Hepatocyte (in vitro differentiated cells): ENCODE measurements at regions not wholly inside any gene's neighbourhood (a gene's known extent, or its start where the extent isn't known, plus 50 kb on each side); places are given as distances from the start of the nearest gene placed in this dataset.

Experiments used
- DNase-seq: peaks from one replicate; pipeline ENCODE4 v3.0.0-alpha.2; 2016; ENCODE audit warnings: low spot score
- H2AFZ ChIP-seq: fragments of 200-600 bp; sonication (generic); 2 replicates; pipeline ENCODE4 v1.6.0; 2016; ENCODE audit warnings: antibody characterized with exemption, mild to moderate bottlenecking
- H3K27ac ChIP-seq: fragments of 200-600 bp; sonication (generic); 2 replicates; pipeline ENCODE4 v1.5.1; 2016; ENCODE audit warnings: mild to moderate bottlenecking
- H3K27me3 ChIP-seq: fragments of 200-600 bp; sonication (generic); 2 replicates; pipeline ENCODE4 v1.6.1; 2016
- H3K36me3 ChIP-seq: fragments of 200-600 bp; sonication (generic); replicated peaks from 2 replicates; pipeline ENCODE4 v1.5.1; 2016; ENCODE audit warnings: low read depth; ENCODE audit not compliant: insufficient read depth
- H3K4me1 ChIP-seq: fragments of 200-600 bp; sonication (generic); 2 replicates; pipeline ENCODE4 v1.5.1; 2016; ENCODE audit warnings: mild to moderate bottlenecking, moderate library complexity; ENCODE audit not compliant: insufficient read depth
- H3K4me2 ChIP-seq: fragments of 200-600 bp; sonication (generic); 2 replicates; pipeline ENCODE4 v1.6.0; 2016
- H3K4me3 ChIP-seq: fragments of 200-600 bp; sonication (generic); 2 replicates; pipeline ENCODE4 v1.5.1; 2016; ENCODE audit warnings: mild to moderate bottlenecking
- H3K79me2 ChIP-seq: fragments of 200-600 bp; sonication (generic); 2 replicates; pipeline ENCODE4 v1.6.0; 2017; ENCODE audit warnings: mild to moderate bottlenecking
- H3K9me2 ChIP-seq: fragments of 200-600 bp; sonication (generic); replicated peaks from 2 replicates; pipeline ENCODE4 v1.6.0; 2017; ENCODE audit warnings: mild to moderate bottlenecking; ENCODE audit not compliant: insufficient read depth
- H3K9me3 ChIP-seq: fragments of 200-600 bp; sonication (generic); 2 replicates; pipeline ENCODE4 v1.5.1; 2016; ENCODE audit warnings: low read depth, mild to moderate bottlenecking
- H4K20me1 ChIP-seq: fragments of 200-600 bp; sonication (generic); 2 replicates; pipeline ENCODE4 v1.6.0; 2016; ENCODE audit warnings: mild to moderate bottlenecking; ENCODE audit not compliant: insufficient read depth, poor library complexity, severe bottlenecking
- EZH2 ChIP-seq: fragments of 200-600 bp; sonication (generic); IDR thresholded peaks from 2 replicates; pipeline ENCODE4 v1.6.1; 2016; ENCODE audit warnings: antibody characterized with exemption, mild to moderate bottlenecking, borderline replicate concordance
- EZH2phosphoT487 ChIP-seq: fragments of 200-600 bp; sonication (generic); IDR thresholded peaks from one replicate; pipeline ENCODE4 v1.6.1; 2018; ENCODE audit warnings: antibody characterized with exemption, mild to moderate bottlenecking, low read depth, moderate library complexity; ENCODE audit not compliant: unreplicated experiment, severe bottlenecking
- WGBS: methylation state at CpG from one replicate; pipeline ENCODE4 v1.1.6; 2016; ENCODE audit warnings: low lambda C conversion rate; ENCODE audit errors: missing lambda C conversion rate; 5-methylcytosine and 5-hydroxymethylcytosine counted together
- TF ChIP-seq, protein P1 (sequence below): fragments of 200-600 bp; sonication (generic); IDR thresholded peaks from 2 replicates; pipeline ENCODE4 v1.5.1; 2016; ENCODE audit warnings: antibody characterized with exemption, mild to moderate bottlenecking; ENCODE audit not compliant: poor library complexity

DNA sequence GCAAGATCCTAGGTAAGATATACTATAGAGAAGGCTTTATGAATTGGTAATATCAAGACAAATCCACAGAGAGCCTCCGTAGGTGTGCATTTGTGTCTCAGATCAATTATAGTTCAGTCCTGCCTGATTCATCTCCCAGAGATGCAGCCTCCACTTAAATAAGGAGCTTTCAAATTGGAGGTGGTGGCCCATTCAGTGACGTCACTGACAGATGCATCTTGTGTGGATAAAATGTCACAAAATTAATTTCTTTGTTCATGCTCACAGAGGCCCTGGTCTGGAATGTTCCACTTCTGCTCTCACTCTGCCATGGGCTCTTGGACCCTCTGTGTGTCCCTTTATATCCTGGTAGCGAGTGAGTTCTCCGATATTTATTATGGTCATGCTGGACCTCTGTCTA, 157.1 kb upstream of the PRSS58 start:
- Histone ChIP-seq H3K27me3 (no peaks in the 10 kb centered on the region), H3K4me2 (no peak overlapping the region), H3K36me3 (no peaks in the 10 kb centered on the region), H3K9me3 (no peaks in the 10 kb centered on the region), H2AFZ (no peak overlapping the region), H3K9me2 (no peaks in the 10 kb centered on the region), H3K4me3 (no peak overlapping the region), H3K79me2 (no peaks in the 10 kb centered on the region), H4K20me1 (no peaks in the 10 kb centered on the region), H3K27ac (no peak overlapping the region), H3K4me1 (no peaks in the 10 kb centered on the region)
- TF ChIP-seq EZH2, result no peak
- TF ChIP-seq, protein P1, sequence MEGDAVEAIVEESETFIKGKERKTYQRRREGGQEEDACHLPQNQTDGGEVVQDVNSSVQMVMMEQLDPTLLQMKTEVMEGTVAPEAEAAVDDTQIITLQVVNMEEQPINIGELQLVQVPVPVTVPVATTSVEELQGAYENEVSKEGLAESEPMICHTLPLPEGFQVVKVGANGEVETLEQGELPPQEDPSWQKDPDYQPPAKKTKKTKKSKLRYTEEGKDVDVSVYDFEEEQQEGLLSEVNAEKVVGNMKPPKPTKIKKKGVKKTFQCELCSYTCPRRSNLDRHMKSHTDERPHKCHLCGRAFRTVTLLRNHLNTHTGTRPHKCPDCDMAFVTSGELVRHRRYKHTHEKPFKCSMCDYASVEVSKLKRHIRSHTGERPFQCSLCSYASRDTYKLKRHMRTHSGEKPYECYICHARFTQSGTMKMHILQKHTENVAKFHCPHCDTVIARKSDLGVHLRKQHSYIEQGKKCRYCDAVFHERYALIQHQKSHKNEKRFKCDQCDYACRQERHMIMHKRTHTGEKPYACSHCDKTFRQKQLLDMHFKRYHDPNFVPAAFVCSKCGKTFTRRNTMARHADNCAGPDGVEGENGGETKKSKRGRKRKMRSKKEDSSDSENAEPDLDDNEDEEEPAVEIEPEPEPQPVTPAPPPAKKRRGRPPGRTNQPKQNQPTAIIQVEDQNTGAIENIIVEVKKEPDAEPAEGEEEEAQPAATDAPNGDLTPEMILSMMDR, result no peak
- TF ChIP-seq EZH2phosphoT487, result no peak
- 92% methylated on average over 4 of the region's 4 CpGs for WGBS
- no peak for DNase-seq

DNA sequence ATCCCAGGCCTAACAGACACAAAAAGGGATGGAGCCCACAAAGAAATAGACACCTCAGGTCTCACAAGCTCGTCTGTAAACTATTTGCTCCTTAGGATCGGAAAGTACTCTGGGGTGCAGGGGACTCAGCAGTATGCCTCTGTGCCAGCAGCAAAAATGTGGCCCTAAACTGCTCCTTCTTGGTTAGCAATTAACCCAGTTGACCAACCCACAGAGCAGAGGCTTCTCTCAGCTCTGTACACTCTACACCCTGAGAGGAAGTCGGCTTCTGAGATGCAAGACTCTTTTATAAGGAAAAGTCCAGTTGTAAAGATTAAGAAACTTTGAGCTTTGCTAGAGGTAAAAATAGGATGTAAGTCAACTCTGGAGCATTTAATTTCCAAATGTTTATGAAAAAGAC, 156.3 kb upstream of the PRSS58 start:
- no peak overlapping the region for H3K27ac ChIP-seq
- no peak for DNase-seq
- H3K4me3 ChIP-seq, result no peak overlapping the region
- peak overlapping the region; percentile 20 for H2AFZ ChIP-seq
- H3K27me3 ChIP-seq, result no peaks in the 10 kb centered on the region
- no peak for TF ChIP-seq EZH2phosphoT487
- no peaks in the 10 kb centered on the region for H3K36me3 ChIP-seq
- no peaks in the 10 kb centered on the region for H3K9me3 ChIP-seq
- H3K9me2 ChIP-seq, result no peaks in the 10 kb centered on the region
- 71% methylated on average over 3 of the region's 3 CpGs for WGBS
- H3K4me2 ChIP-seq, result no peak overlapping the region
- H3K4me1 ChIP-seq, result no peaks in the 10 kb centered on the region
- no peaks in the 10 kb centered on the region for H3K79me2 ChIP-seq
- H4K20me1 ChIP-seq, result no peaks in the 10 kb centered on the region

DNA sequence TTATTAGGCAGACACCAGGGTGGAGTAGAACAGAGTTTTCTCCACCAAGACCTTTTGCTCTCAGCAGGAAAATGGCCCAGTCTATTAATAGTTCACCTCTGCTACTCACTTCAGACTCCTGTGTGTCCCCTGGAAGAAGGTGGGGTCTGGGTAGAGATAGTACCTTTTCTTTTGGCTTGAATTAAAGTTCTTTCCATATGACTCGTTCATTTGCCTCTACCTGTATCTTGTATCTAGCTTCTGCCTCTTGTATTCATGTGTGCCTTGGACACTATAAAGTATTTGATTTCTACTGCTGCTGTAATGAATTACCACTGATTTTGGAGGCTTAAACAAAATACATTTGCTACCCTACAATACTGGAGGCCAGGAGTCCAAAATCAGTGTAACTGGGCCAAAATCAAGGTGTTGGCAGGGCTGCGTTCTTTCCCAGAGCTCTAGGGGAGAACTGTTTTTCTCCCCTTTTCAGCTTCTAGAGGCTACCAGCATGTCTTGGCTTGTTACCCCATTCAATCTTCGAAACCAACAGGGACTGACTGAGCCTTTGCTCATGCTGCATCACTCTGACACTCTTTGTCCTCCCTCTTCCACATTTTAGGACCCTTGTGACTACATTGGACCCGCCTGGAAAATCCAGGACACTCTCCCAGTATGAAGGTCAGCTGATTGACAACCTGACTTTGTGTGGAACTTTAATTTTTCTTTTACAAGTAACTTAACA, 155.6 kb upstream of the PRSS58 start:
- no peaks in the 10 kb centered on the region for H3K4me1 ChIP-seq
- DNase-seq, result no peak
- no peaks in the 10 kb centered on the region for H4K20me1 ChIP-seq
- no peaks in the 10 kb centered on the region for H3K9me3 ChIP-seq
- 92% methylated on average over 4 of the region's 4 CpGs for WGBS
- H3K4me2 ChIP-seq, result no peak overlapping the region
- H3K4me3 ChIP-seq, result no peak overlapping the region
- H3K9me2 ChIP-seq, result no peaks in the 10 kb centered on the region
- H3K27me3 ChIP-seq, result no peaks in the 10 kb centered on the region
- no peak overlapping the region for H3K27ac ChIP-seq
- no peaks in the 10 kb centered on the region for H3K79me2 ChIP-seq
- TF ChIP-seq, protein P1, result no peak
- no peak for TF ChIP-seq EZH2phosphoT487
- TF ChIP-seq EZH2, result no peak
- H3K36me3 ChIP-seq, result no peaks in the 10 kb centered on the region
- no peak overlapping the region for H2AFZ ChIP-seq

DNA sequence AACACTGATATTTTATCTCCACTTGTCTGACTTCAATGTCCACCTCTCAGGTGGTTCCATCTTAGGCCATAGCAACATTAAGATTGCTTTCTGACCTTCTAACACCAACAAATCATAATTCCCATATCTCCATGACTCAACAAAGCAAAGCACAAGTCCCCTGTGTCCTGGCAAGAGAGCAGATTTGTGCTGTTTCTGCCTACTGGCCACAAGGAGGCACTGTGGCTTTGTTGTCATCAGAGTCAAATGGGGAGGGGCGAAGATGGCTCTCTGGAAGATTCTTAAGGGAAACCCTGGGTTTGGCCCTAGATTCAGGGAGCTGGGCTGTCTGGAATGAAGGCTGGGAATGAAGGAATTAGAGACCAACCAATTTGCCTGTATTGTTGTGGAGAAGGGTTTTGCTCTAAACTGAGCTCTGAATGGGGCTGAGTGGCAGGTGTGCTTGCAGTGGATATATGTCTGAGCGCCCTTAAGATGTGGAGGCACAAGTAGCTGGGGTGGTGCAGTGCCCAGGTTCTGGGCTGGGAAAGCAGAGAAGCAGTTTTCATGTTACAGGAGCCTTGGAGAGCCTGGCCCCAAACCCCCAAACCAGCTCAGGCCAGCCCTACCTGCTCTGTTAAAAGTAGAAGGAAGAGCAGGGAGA, 154.8 kb upstream of the PRSS58 start:
- H3K4me3 ChIP-seq, result no peak overlapping the region
- peak; percentile 57 for DNase-seq
- no peak overlapping the region for H3K4me2 ChIP-seq
- no peaks in the 10 kb centered on the region for H3K79me2 ChIP-seq
- 78% methylated on average over 2 of the region's 2 CpGs for WGBS
- no peak for TF ChIP-seq EZH2
- TF ChIP-seq, protein P1, result peak; percentile 53
- TF ChIP-seq EZH2phosphoT487, result no peak
- H4K20me1 ChIP-seq, result no peaks in the 10 kb centered on the region
- H2AFZ ChIP-seq, result no peak overlapping the region
- H3K36me3 ChIP-seq, result no peaks in the 10 kb centered on the region
- H3K27ac ChIP-seq, result no peak overlapping the region
- no peaks in the 10 kb centered on the region for H3K9me3 ChIP-seq
- no peaks in the 10 kb centered on the region for H3K4me1 ChIP-seq
- H3K27me3 ChIP-seq, result no peaks in the 10 kb centered on the region
- H3K9me2 ChIP-seq, result no peaks in the 10 kb centered on the region
